Erythroblast (primary cell): ENCODE measurements at regions not wholly inside any gene's neighbourhood (a gene's known extent, or its start where the extent isn't known, plus 50 kb on each side); places are given as distances from the start of the nearest gene placed in this dataset.
A peak's percentile ranks its signal among the peaks of the same experiment; 100 is the strongest.

Experiments used
- DNase-seq, 2 experiments: peaks; one replicate each; lab custom pipeline; 2025; lab: John Stamatoyannopoulos, UW
- GATA1 ChIP-seq: IDR thresholded peaks from 2 replicates; pipeline ENCODE4 v1.6.1; 2011; ENCODE audit warnings: low read depth, mild to moderate bottlenecking, control low read depth, low read length, moderate library complexity
- POLR2A ChIP-seq: IDR thresholded peaks from 2 replicates; pipeline ENCODE4 v1.6.1; 2011; ENCODE audit warnings: mild to moderate bottlenecking, low read length

DNA sequence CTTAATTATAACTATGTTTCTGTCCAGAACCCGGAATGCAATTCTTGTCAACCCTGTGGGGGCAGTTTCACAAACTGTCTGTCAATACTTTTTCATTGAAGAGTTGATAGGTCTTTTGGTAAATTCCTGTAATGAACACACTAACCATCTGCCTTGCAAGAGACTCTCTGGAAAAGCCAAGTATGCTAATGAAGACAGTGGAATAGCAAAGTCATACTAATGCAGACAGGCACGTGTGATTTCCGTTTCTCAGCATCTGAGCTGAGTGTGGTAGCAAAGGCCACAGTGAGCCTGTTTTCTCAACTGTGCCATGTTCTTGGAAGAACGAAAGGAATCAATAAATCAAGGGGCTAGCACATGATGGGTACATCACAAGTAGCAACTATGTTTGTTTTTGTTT, 494.1 kb upstream of the NRP1 start:
- no peak for DNase-seq
- TF ChIP-seq POLR2A, result no peak
- TF ChIP-seq GATA1, result no peak

DNA sequence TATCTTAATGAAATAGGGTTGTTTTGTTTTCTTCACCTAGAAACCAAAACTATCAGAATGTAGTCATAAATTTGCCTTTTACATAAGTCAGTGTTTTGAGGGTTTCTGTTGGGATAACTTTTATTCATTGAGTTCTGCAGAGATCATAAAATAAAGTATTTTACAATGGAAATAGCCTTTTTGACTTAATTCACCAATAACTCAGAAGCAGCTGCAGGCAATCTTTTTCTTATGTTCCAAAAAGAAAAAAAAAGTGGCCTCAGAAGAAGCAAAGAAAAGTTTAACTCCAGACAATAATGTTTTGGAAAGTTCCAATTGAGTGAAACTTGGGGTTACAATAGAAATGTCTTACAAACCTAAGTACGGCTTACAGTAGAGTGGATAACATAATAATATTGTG, 491.7 kb upstream of the NRP1 start:
- TF ChIP-seq GATA1, result no peak
- TF ChIP-seq POLR2A, result no peak
- DNase-seq, result no peak

DNA sequence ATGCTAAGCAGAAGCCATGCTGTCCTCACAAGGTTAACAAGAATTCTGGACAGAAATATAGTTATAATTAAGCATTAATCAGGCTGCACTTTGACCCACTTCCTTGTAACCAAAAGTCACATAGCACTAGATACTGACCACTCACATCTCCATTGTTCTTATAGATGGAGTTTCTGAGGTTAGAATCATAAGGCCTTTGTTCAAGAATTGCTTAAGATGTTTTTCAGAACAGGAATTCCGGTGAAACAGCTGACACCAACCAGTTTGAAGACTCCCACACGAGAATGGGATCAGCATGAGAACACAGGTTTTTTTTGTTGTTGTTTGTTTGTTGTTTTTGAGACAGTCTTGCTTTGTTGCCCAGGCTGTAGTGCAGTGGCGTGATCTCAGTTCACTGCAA, 488.3 kb upstream of the NRP1 start:
- no peak for TF ChIP-seq GATA1
- TF ChIP-seq POLR2A, result no peak
- DNase-seq, result no peak

DNA sequence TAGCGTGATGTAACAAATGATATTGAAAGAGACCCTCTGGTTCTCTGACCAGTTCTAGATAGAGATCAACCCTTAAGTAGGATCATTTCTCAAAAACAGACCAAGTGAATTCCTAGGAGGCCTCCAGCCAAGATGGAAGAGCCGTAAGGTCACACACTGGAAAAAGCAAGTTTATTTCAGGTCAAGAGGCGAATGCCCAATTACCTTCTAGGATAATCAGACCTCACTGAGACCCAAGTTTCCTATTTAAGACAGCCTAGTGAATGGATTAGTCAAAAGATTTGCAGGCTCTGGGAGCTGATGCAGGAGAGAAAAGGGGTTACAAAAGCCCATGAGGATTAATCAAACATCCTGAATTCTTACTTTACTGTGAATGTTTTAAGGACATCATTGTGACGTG, 486.1 kb upstream of the NRP1 start:
- no peak for DNase-seq
- TF ChIP-seq POLR2A (no peak), GATA1 (no peak)

DNA sequence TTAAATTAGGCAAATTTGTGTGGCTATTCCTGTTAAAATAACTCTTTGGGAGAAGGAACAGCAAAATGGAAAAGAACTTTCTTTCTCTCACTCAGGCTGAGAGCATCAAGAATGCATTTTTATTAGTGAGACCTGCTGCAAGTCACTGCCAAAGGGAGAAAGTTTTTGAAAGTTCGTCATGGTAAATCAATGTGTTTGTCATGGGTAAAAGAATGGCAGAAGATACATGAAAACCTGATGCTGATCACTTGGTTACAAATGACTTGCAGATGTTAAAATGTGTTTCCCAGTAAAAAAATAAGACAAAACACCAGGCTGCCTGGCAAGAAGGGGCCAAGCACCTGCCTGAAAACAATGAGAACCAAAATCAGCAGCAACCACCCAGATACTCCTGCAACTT, 484.7 kb upstream of the NRP1 start:
- TF ChIP-seq POLR2A, result no peak
- no peak for DNase-seq

DNA sequence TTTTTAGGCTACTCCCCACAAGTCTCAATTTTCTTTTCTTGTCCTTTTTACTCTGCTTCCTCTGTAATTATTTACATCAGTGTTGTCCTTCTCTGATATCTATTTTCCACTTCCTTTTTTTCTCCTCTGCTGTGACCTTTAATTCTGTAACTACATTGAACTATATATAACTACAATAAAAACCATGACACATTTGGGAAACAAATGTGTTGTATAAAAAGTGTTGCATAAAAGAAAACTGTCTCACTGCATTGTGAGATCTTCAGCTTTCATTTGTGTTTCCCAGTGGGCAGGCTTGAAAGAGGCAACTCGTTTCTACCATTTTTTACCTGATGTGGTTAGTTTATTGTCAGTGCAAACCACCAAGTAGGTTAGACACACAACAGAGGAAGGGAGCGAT, 483.9 kb upstream of the NRP1 start:
- no peak for TF ChIP-seq POLR2A
- no peak for TF ChIP-seq GATA1
- DNase-seq, result no peak

DNA sequence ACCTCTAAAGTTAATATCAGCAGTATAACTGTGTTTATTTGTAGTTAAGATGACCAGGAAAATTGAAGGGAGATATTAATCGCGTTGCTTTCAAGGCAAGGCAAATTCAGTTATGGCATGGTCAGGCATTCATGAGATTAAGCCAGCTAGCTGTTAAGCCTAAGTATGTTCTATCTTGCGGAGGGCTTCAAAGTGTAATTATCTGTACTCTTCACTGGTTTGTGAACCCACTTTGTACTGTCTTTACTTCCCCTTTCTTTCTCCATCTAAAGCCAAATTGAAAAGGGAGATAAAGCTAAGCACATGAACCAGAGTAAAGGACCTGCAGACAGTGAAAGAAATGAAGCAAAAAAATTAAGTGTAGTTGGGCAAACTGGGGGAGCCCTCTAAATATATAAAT, 483.1 kb upstream of the NRP1 start:
- TF ChIP-seq POLR2A, result no peak
- no peak for TF ChIP-seq GATA1
- peak in 1 of 2 experiments; percentile 5 for DNase-seq

DNA sequence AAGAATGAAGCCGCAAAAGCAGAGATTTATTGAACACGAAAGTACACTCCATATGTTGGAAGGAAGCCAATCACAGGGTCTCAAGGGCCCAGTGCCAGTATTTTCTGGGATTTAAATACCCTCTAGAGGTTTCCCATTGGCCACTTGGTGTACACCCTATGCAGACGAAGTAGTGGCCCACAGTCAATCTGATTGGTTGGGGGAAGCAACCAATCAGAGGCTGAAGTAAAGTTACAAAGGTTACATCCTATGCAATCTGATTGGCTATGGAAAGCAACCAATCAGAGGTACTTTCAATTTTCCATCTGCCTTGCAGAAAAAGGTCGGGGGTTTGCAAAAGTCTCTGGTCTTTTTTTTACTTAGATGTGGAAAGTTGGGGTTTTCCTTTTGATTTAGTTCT, 481.3 kb upstream of the NRP1 start:
- no peak for TF ChIP-seq POLR2A
- no peak for TF ChIP-seq GATA1
- DNase-seq, result no peak

DNA sequence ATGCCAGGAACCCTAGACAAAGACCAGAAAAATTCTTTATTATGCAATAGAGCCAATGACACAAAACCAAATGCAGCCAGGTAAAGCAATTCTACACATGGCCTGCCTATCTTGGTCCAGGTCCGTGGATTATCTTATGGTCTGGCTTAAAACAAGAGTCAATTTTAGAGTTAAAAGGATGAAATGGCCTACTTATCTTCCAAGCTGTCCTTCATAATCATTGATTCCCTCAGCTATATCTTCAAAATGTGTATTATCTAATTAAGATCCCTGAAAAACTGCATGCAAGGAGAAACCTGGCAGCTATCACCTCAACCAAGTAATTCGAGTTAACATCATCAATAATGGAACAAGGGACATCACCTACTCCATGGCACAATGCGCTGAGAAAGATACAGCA, 479.4 kb upstream of the NRP1 start:
- no peak for TF ChIP-seq POLR2A
- no peak for DNase-seq

DNA sequence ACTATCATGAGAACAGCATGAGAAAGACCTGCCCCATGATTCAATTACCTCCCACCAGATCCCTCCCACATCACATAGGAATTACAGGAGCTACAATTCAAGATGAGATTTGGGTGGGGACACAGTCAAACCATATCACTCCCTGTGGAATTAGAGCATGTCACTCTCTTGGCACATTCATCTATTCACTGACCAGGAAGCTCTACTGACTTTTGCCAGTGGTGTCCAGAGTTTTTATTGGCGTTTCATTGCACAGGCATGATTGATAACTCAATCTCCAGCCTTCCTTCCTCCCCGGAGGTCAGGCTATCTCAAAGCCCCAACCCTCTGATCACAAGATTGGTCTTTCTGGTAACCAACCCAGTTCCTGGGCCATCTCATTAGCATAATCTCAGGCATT, 478.9 kb upstream of the NRP1 start:
- DNase-seq, result no peak
- TF ChIP-seq POLR2A (no peak), GATA1 (no peak)

DNA sequence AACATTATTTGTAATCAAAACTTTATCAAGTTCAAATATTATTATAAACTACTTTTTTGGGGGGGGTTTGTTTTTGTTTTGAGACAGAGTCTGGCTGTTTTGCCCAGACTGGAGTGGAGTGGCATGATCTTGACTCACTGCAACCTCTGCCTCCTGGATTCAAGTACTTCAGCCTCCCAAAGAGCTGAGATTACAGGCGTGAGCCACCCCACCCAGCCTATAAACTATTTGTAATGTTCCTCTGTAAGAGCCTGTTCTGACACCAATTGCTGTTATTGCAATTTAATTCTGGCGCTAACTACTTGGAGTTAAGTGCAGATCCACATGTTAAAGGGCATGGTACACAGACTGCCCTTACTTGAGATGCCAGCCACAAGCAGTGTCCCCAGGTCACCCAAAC, 478.1 kb upstream of the NRP1 start:
- no peak for TF ChIP-seq POLR2A
- no peak for TF ChIP-seq GATA1
- no peak for DNase-seq

DNA sequence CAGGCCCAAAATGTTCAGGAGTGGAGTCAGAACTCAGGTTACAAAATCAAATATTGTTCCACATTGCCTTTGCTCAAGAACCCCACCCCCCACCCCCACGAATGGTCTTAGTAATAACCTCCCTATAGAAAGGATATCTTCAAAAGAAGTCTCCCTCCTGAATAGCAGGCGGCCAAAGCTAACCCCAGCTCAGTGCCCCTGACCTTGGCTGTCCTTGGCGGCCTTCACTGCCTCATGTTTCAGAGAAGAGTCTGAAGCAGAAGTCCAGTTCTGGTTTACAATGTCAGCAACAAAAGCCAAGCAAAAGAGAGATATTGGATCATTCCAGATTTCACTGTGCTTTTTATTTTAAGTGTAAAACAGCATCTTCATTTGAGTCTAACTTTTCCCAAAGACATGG, 476.5 kb upstream of the NRP1 start:
- TF ChIP-seq GATA1, result no peak
- no peak for TF ChIP-seq POLR2A
- no peak for DNase-seq

DNA sequence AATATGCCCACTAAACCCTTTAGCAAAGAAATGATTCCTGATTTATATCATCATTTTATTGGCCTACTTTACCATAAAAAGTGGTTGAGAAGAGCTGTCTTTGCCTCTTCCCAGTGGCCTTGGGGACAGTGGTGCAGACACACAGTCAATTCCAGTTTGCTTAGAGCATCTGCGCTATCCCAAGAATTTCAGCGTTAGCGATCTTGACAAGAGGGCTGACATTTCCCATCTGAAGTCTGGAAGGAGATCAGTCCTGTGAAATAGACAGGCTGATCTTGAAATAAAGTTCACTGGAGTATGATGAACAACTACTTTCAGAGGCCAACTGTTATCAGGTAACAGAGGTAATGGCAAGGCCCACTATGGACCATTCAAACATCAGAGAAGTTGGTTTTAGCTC, 475.3 kb upstream of the NRP1 start:
- TF ChIP-seq GATA1, result no peak
- TF ChIP-seq POLR2A, result no peak
- no peak for DNase-seq

DNA sequence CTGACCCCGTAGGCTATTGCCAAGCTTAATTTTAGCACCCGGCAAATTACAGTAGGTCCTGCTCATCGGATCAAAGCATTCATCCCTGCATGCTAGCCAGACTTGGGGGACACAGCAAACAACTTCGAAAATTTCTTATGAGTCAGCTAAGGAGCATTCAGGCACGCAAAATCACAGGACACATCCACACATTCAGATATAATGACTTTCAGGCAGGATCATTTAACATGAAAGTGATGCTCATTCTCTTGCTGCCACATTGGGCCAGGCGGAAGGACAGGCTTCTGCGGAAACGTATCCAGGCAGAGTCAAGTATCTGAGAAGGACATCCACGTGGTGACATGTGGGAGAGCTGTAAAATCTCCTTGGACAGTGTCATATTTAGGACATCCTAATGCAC, 474.0 kb upstream of the NRP1 start:
- no peak for TF ChIP-seq POLR2A
- no peak for DNase-seq

DNA sequence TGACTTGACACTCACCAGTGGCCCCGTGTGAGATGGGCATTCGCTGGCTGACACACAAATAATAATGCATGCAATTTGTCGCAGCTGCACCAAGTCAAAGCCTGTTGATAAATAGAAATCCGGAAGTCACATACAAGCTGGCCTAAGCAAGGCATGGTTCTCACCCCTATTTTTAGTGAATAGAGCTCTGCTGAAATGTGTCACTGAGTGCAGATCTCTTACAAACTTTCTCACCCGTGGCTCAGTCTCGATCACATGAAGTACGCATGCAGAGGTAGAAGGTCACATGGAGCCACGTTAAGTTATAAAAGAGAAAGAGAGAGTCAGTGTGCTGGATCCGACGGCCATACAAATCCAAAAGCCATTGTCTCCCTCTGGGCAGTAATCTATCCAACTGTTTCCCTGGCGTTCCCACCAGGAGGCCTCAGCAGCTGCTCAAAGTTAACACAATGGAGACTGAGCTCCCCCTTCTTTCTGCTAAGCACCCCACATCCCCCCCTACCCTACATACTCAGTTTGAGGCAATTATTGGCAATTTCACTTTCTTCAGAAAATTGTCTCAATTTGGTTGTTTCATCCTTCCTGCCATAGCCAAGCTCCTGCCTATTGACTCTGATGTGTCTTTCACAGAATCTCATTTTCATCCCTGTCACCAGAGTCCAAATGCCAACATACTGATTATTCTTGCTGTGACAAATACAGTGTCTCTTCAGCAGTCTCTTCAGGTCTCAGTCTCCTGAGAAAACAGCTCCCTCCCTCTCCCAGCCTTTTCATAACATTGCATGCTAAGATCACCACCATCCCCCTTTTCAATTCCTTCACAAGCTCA, 473.3 kb upstream of the NRP1 start:
- DNase-seq, result no peak

More for the DNA sequence above, 473.3 kb upstream of the NRP1 start:
- TF ChIP-seq POLR2A (no peak), GATA1 (no peak)
